HG02798 (cell line): ENCODE measurements at regions not wholly inside any gene's neighbourhood (a gene's known extent, or its start where the extent isn't known, plus 50 kb on each side); places are given as distances from the start of the nearest gene placed in this dataset.
"Not testable (repeated sequence)": the region's sequence is repeated elsewhere in the genome, so short reads cannot be mapped to it uniquely, and the experiment has no call there.

Source experiments
- ATAC-seq: cut with Tn5 transposase; IDR thresholded peaks from one replicate; pipeline ENCODE4 v1.9.1; 2021; ENCODE audit warnings: mild to moderate bottlenecking; ENCODE audit not compliant: unreplicated experiment, poor library complexity

DNA sequence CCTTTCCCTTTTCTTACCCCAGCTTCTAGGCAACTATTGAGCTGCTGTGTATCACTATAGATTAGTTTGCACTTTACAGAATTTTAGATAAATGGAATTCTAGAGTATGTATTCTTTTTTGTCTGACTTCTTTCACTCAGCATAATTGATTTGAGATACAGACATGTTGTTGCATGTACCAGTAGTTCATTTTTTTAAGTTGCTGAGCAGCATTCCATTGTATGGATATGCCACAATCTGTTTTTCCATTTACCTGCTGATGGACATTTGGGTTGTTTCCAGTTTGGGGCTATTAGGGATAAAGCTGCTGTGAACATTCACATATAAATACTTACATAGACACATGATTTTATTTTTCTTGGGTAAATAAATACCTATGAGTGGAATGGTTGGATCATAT, 135.7 kb downstream of the IGF1 start:
- no peak for ATAC-seq

DNA sequence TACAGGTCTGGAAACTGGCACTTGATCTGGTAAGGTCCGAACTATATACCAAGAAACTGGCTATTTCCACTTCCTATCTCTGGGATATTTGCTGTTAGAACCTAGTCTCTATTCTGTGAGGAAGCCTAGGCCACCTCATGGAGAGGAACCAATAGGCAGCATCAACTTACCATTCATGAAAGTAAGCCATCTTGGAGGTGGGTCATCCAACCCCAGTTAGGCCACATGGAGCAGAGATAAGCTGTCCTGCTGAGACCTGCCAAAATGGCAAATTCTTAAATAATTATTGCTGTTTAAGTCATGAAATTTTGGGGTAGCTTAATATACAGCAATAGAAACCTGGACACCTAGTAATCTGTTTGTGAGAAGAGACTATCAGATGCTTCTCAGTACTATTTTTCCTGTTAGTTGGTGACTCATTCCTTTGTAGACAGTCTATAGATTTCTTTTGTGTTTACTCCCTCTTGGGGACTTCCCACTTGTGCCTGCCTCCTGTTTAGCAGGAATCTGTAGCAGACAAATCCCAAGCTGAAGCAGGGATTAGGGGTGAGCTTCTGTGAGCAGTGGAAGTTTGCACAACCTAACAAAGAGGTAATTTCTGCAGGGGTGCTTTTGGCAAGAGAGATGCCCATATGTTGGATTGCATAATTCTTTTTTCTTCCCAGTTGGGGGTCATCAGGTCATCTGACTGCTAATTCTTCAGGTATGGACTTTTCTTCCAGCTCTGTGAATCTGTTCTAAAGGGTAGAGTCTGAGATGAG, 136.8 kb downstream of the IGF1 start:
- no peak for ATAC-seq

DNA sequence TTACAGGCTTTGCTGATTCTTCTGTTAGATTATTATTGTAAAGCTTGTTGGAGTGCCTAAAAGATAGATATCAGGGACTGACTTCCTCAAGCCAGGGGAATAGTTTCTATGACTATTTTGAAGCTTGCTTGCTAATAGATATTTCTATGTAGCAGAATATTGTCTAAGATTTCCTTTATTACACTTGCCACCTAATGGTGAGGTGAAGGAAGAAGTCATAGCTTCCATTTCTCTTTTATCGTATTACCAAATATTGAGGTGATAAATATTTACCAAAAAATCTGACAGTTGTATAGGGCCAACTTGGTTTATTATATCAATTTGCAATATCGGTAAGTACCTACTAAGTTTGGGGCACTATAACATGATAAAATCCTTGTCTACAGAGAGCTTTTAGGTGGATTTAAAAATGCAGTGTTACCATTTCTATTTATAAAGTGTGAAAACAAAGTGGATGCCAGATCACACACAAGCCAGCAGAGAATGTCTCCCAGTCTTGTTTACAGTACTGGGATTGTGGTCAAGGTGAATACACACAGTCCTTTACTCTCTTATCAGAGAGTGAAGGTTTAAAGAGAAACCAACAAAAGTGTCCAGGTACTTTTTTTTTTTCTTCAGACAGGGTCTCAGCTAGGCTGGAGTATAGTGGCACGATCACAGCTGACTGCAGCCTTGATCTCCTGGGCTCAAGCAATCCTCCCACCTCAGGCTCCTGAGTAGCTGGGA, 137.9 kb downstream of the IGF1 start:
- no peak for ATAC-seq

DNA sequence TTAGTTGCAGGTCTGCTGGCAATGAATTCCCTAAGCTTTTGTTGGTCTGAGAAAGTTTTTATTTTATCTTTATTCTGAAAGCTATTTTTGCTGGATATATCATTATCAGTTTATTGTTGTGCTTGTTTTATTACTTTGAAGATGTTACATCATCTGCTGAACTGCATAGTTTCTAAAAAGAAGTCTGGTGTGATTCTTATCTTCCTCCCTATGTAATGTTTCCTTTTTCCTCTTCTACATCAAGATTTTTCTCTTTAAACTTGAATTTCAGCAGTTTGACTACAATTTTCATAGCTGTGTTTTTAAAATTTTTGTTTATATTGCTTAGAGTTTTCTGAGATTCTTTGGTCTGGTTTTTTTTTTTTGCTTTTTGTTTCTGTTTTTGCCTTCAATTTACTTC, 137.1 kb upstream of the PMCH start:
- no peak for ATAC-seq

DNA sequence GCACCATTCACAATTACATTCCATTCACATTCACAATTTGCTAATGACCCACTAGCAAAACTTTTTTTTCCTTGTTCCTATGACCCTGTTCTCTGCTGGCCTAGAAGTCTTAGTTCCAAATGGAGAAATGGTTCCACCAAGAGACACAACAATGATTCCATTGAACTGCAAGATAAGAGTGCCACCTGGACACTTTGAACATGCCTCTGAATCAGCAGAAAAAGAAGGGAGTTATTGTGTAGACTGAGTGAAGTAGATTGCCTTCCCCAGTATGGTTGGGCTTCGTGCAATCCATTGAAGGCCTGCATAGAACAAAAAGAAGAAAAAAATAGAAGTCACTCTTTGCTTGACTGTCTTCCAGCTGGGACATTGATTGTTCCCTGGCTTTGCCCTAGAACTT, 133.8 kb upstream of the PMCH start:
- ATAC-seq, result no peak

DNA sequence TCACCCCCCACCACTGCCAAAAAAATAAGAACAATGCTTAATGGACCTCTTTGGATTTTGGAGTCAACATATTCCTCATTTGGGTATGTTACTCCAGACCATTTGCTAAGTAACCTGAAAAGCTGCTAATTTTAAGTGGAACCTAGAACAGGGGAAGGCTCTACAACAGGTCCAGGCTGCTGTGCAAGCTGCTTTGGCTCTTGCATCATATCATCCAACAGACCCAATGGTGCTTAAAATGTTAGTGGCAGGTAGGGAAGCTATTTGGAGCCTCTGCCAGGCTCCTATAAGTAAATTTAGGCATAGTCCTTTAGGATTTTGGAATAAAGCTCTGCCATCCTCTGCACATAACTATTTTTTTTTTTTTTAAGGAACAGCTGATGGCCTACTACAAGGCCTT, 132.2 kb upstream of the PMCH start:
- no peak for ATAC-seq

DNA sequence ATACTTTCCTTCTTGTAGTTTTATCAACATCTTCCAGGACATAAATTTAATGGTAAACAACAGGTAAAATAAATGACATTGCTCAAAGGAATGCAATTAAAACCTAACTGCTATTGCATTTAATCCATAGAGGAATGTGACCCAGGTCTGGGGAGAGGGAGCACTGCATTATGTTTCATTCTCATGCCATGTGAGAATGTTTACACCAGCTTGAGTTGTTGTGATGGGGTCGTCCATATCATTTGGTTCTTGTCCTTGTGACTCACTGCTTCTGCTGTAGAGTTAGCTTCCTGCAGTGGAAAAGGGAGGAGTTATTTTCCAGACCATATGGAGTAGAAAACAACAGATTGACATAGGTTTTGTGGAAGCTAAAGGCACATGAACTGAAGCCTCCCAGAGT, 129.3 kb upstream of the PMCH start:
- ATAC-seq, result no peak

DNA sequence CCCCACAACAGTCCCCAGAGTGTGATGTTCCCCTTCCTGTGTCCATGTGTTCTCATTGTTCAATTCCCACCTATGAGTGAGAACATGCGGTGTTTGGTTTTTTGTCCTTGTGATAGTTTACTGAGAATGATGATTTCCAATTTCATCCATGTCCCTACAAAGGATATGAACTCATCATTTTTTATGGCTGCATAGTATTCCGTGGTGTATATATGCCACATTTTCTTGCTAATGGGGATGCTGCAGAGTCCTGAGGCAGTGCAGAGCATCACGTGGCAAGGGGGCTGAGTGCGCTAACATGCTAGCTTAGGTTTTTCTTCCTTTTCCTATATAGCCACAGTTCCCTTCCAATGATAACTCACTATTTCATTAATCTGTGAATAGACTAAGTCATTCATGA, 127.5 kb upstream of the PMCH start:
- ATAC-seq, result not testable (repeated sequence)

DNA sequence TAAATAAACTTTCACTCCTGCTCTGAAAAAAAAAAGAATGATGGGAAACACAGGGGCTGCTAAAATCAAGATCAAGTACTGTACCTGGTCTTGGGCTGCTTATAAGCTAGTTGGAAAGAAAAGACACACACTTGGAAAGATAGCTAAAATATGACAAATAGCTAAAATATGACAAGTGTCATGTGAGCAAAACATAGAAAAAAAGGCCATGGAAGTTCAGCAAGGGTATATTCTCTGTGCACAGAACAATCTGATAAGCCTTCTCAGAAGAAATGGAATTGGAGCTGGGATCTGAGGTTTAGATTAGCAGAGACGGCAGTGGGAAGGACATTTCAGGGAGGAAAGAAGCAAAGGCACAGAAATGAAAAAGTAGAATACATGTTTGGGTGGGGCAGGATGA, 126.2 kb upstream of the PMCH start:
- no peak for ATAC-seq

DNA sequence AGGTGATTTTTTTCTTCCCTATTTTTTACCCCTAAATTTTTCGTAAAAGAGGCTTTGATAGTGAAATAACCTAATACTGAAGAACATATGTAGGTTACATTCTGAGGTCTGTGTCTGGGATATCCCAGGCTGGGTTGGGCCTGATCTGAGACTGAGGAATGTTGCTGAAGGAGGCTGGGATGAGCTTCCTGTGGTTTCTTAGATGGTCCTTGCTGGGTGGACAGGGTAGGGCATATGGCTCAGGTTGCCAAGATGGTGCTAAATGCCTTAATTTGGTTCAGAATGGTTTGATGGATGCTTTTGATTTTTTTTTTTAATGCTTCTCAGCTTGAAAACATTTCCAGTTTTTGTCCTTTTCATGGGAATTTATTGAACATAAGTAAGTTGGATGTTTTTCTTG, 124.6 kb upstream of the PMCH start:
- ATAC-seq, result no peak

DNA sequence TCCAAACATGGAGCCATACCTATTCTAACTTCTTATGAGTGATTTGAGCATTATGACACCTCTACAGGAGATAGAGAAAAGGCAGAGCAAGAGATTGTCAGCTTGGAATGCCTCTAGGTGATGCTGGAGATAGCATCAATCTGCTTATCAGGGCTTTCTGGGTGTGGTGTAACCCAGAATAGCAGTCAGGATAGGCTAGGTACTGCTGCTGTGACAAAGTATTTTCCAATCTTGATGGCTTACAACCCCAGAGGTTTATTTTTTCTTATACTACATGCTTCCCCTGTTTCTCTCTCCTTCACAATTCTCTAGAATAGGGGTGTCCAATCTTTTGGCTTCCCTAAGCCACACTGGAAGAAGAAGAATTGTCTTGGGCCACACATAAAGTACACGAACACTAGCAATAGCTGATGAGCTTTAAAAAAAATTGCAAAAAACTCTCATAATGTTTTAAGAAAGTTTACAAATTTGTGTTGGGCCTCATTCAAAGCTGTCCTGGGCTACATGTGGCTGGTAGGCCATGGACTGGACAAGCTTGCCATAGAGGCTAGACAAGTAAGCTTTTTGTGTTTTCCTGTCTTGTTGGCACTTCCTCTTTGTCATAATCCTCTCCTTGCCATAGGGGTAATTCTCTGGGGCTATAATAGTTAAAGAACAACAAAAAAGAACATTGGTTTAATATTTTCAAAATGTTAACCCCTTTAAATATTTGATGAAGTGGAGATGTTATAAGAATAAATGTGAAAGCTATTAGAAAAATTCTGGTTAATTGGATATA, 123.9 kb upstream of the PMCH start:
- no peak for ATAC-seq

DNA sequence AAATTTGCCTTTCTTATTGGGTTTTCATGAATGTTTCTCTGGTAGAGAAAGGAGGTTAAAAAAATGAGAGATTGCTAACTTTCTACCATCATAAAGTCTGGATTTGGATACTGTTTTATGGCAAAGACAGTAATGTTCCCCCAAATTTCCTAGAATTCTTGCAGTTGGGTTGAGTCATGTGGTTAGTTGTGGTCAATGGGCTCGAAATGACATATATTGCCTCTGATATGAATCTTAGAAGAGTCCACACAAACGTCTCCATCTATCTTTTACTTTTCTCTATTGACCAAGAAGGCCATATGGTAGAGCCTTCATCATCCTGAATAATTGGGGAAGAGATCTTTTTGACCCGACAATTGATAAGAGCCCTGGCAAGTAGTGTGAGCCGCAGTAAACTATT, 119.5 kb upstream of the PMCH start:
- ATAC-seq, result no peak

DNA sequence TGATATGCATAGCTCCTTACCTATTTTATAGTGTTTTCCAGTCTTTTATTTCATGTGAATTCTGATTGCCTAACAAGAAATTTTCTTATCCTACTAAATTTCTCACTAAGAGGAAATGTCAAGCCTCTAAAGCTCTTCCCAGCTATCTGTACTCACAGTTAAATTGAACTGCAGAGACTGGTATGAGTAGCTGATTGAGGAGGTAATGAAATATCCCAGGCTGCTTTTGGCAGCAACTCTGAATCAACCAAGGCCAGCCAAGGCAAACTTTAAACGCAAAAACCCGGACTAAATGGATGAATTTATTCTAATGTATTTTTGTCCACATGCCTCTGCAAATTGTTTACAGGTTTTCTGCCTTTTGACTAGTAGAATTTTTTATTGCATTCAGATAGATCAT, 119.1 kb upstream of the PMCH start:
- ATAC-seq, result no peak

DNA sequence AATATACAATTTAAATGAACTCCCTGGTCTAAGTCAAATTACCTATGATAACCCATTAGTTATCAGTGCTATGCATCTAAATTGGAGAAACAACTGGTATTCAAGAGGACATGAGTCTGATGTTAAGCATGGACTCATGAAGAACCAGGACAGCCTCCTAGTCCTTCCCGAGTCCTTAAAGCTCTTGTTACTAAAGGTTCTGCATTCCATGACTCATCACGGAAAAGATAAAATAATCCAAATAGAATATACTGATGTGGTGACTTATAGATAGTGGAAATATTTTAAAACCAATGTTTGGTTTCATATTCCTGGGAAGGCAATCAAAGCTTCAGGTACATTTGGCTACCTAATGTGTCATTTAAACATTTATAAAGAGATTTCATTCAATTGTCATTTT, 117.2 kb upstream of the PMCH start:
- no peak for ATAC-seq

DNA sequence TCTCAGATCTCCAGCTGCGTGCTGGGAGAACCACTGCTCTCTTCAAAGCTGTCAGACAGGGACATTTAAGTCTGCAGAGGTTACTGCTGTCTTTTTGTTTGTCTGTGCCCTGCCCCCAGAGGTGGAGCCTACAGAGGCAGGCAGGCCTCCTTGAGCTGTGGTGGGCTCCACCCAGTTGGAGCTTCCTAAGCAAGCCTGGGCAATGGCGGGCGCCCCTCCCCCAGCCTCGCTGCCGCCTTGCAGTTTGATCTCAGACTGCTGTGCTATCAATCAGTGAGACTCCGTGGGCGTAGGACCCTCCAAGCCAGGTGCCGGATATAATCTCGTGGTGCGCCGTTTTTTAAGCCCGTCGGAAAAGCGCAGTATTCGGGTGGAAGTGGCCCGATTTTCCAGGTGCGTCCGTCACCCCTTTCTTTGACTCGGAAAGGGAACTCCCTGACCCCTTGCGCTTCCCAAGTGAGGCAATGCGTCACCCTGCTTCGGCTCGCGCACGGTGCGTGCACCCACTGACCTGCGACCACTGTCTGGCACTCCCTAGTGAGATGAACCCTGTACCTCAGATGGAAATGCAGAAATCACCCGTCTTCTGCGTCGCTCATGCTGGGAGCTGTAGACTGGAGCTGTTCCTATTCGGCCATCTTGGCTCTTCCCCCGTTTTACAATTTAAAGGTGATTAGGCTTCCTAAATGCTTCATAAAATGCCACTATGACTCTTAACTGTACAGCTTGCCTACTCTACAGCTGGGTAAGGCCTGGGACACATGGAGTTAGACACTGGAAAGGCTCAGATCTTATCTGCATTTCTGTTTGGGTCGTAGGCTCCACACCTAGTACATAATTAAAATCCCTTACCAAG, 115.7 kb upstream of the PMCH start:
- not testable (repeated sequence) for ATAC-seq

DNA sequence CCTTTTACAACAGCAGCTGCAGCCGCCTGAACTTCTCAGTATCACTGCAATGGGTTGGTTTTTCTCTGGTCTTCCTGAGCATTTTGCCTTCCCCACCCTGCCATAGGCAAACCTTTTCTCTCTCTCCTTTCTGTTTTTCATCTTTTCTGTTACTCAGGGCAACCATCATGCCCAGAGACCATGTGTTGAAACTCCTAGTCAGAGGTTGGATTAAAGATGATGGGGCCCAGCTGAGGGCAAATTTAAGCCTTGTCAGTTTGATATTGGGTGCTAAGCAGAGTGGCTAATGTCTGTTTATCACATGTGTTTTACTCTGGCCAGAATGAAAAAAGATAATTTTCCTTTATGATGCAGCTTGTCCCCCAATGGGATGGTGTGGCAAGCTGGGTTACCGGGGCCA, 107.9 kb upstream of the PMCH start:
- ATAC-seq, result no peak

DNA sequence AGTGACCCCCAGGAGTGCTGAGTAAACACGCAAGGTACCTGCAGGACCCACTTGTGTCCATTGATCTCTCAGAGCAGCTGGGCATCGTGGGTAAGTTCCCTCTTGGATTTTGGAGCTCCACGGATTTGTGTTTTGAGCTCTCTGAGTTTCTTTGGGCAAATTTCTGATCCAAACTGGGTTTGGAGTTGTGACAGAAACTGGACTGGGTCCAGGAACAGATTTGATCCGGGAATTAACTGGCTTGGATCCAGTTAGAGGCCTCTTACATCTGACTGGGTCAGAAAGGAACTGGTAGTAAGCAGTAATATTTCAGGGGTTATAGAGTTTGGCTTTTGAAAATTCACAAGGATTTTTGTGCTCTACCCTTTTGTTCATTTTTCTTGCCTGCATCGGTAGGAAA, 107.0 kb upstream of the PMCH start:
- not testable (repeated sequence) for ATAC-seq

DNA sequence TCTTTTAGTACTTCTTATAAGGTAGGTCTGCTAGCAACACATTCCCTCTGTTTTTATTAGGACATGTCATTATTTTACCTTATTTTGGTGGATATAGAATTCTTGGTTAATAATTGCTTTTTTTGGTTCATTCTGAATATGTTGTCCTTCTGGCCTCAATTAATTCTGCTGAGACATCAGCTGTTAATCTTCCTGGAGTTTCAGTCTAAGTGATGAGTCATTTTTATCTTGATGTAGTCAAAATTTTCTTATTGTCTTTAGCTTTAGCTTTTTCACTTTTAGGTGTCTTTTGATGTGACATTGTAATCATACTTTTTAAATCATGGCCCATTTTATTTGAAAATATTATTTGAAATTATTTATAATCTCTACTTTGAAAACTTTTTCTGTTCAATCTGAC, 104.9 kb upstream of the PMCH start:
- ATAC-seq, result no peak

DNA sequence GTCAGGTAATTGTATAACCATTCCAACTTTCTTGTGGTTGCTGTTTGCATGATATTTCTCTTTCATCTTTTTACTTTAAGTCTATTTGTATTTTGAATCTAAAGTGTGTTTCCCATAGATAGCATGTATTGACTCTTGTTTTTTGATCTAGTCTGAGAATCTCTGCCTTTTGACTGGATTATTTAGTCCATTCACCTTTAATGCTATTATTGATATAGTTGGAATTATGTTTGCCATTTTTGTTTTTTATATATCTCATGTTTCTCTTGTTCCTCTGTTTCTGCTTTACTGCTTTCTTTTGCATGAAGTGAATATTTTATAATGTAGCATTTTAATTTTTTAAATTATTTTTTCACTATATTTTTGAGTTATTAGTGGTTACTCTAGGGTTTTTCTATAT, 103.9 kb upstream of the PMCH start:
- ATAC-seq, result no peak

DNA sequence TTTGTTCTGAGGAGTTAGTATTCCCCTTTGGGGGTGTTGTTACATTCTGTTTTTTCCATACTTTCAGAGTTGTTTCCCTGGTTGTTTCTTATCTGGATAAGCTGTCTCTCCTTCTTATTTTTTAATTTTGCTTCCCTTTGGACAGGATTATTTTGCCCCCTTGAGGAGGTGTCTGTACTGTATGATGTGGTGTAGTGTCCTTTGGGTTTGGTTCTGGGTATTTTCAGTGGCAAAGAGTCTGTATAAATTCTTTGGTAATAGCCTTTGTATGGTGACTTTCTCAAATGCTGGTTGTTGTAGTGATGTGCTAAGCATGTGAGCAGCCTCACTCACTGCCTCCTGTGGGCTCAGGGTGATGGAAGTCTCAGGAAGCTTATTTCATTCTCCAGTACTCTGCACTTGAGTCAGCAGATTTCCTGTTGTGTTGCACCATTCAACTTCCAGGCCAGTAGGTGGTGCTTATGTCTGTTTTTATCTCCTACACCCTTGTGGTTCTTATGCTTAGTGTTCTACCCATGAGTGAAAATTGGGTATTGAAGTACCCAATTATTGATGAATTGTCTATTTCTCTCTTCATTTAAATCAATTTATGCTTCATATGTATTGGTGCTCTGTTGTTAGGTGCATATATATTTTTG, 103.3 kb upstream of the PMCH start:
- ATAC-seq, result peak; percentile 88
